ENCODE measurements at regions not wholly inside any gene's neighbourhood (a gene's known extent, or its start where the extent isn't known, plus 50 kb on each side); places are given as distances from the start of the nearest gene placed in this dataset.

GRCh38 chr9:129469188-129469987 lies 151.5 kb downstream of the C9orf50 start:
- TF ChIP-seq CTCF (conservative IDR thresholded peaks at IDR 0.05; ENCODE audit: low read depth, low read length) (no peak), EZH2 (IDR thresholded peaks at IDR 0.05; ENCODE audit: low read length, unreplicated experiment) (no peak), EZH2phosphoT487 (IDR thresholded peaks at IDR 0.05; ENCODE audit: borderline replicate concordance, low read length) (no peak)

Data from PC-3 (cell line).